IMR-90 (cell line): ENCODE measurements at regions not wholly inside any gene's neighbourhood (a gene's known extent, or its start where the extent isn't known, plus 50 kb on each side); places are given as distances from the start of the nearest gene placed in this dataset.

Experiments used
- ATAC-seq: fragments of 200-7000 bp; cut with Tn5 transposase; 2 replicates; pipeline ENCODE4 v1.9.1; 2020; ENCODE audit warnings: low read depth, mild to moderate bottlenecking, moderate library complexity
- BruUV-seq: library from RNA; stranded (reverse); fragments of 400-500 nt; replicated peaks from 2 replicates; lab custom pipeline; 2021; lab: Mats Ljungman, UMichigan
- CTCF ChIA-PET: fragments of 300-600 bp; formaldehyde crosslinking; extraction: SDS; loops from one replicate; lab custom pipeline; 2021; ENCODE audit warnings: antibody characterized with exemption; lab: Yijun Ruan, JAX
- POLR2A ChIA-PET: fragments of 300-600 bp; sonication (Branson Sonifier 250); formaldehyde crosslinking; loops from one replicate; lab custom pipeline; 2022; ENCODE audit warnings: antibody characterized with exemption; ENCODE audit not compliant: unreplicated experiment; lab: Charles Lee
- DNase-seq: peaks from one replicate; pipeline ENCODE4 v3.0.0; 2013
- H2AFZ ChIP-seq: replicated peaks from 2 replicates; pipeline ENCODE3; 2013; ENCODE audit warnings: low read length, mild to moderate bottlenecking; ENCODE audit not compliant: poor library complexity
- H2AK5ac ChIP-seq: 2 replicates; pipeline ENCODE4 v1.6.1; 2013; ENCODE audit warnings: low read depth, low read length, inconsistent platforms
- H2AK9ac ChIP-seq: replicated peaks from 2 replicates; pipeline ENCODE3; 2013; ENCODE audit warnings: mild to moderate bottlenecking, low read depth, low read length, moderate library complexity; ENCODE audit not compliant: poor library complexity
- H2BK120ac ChIP-seq: 2 replicates; pipeline ENCODE4 v1.6.1; 2013; ENCODE audit warnings: low read depth, low read length, inconsistent platforms
- H2BK15ac ChIP-seq: 3 replicates; pipeline ENCODE4 v1.6.1; 2013; ENCODE audit warnings: low read depth, low read length, inconsistent platforms
- H2BK20ac ChIP-seq: 2 replicates; pipeline ENCODE4 v1.6.1; 2013; ENCODE audit warnings: low read depth, mild to moderate bottlenecking, inconsistent platforms, low read length, moderate library complexity
- H2BK5ac ChIP-seq: 2 replicates; pipeline ENCODE4 v1.6.1; 2013; ENCODE audit warnings: mild to moderate bottlenecking, low read depth, low read length, inconsistent platforms; ENCODE audit not compliant: poor library complexity, severe bottlenecking
- H3K14ac ChIP-seq: replicated peaks from 2 replicates; pipeline ENCODE4 v1.6.1; 2013; ENCODE audit warnings: low read depth, low read length, inconsistent platforms
- H3K18ac ChIP-seq: 2 replicates; pipeline ENCODE4 v1.6.1; 2013; ENCODE audit warnings: low read depth, low read length, control low read depth
- H3K23ac ChIP-seq: 2 replicates; pipeline ENCODE4 v1.6.1; 2013; ENCODE audit warnings: low read depth, low read length, inconsistent platforms
- H3K27ac ChIP-seq: 2 replicates; pipeline ENCODE4 v1.5.1; 2013; ENCODE audit warnings: mild to moderate bottlenecking, control low read depth, low read length; ENCODE audit not compliant: insufficient read depth
- H3K27me3 ChIP-seq: 2 replicates; pipeline ENCODE4 v1.6.1; 2013; ENCODE audit warnings: low read length; ENCODE audit not compliant: control insufficient read depth, insufficient read depth
- H3K36me3 ChIP-seq: 2 replicates; pipeline ENCODE4 v1.6.1; 2013; ENCODE audit warnings: low read length, mixed read lengths; ENCODE audit not compliant: control insufficient read depth, insufficient read depth
- H3K4ac ChIP-seq: 2 replicates; pipeline ENCODE4 v1.6.1; 2013; ENCODE audit warnings: low read depth, low read length, inconsistent platforms
- H3K4me1 ChIP-seq: 2 replicates; pipeline ENCODE4 v1.6.1; 2013; ENCODE audit warnings: low read length, mixed read lengths; ENCODE audit not compliant: control insufficient read depth, insufficient read depth
- H3K4me2 ChIP-seq: 2 replicates; pipeline ENCODE4 v1.6.1; 2013; ENCODE audit warnings: low read depth, mild to moderate bottlenecking, control low read depth, low read length, moderate library complexity
- H3K4me3 ChIP-seq: 2 replicates; pipeline ENCODE4 v1.5.1; 2013; ENCODE audit warnings: low read depth, mild to moderate bottlenecking, control low read depth, low read length, moderate library complexity; ENCODE audit not compliant: insufficient read depth
- H3K56ac ChIP-seq: 2 replicates; pipeline ENCODE4 v1.6.1; 2013; ENCODE audit warnings: low read length, inconsistent platforms; ENCODE audit not compliant: insufficient read depth; ENCODE audit errors: extremely low read depth
- H3K79me1 ChIP-seq, 2 experiments: 2 replicates each; pipeline ENCODE4 v1.6.1; 2013; ENCODE audit warnings: low read length in 2 of 2, inconsistent platforms in 1 of 2, low read depth in 1 of 2
- H3K9ac ChIP-seq: 2 replicates; pipeline ENCODE4 v1.6.1; 2013; ENCODE audit warnings: low read depth, low read length, control low read depth
- H3K9me1 ChIP-seq: 2 replicates; pipeline ENCODE4 v1.6.1; 2013; ENCODE audit warnings: low read length, inconsistent platforms; ENCODE audit not compliant: insufficient read depth
- H3K9me3 ChIP-seq: 2 replicates; pipeline ENCODE4 v1.6.1; 2013; ENCODE audit warnings: low read length; ENCODE audit not compliant: control insufficient read depth, insufficient read depth
- H4K20me1 ChIP-seq: 2 replicates; pipeline ENCODE4 v1.6.1; 2013; ENCODE audit warnings: low read length, inconsistent platforms; ENCODE audit not compliant: insufficient read depth
- H4K5ac ChIP-seq: 2 replicates; pipeline ENCODE4 v1.6.1; 2013; ENCODE audit warnings: mild to moderate bottlenecking, low read depth, low read length, control low read depth
- H4K8ac ChIP-seq, 2 experiments: 2 replicates each; pipeline ENCODE4 v1.6.1; 2013; ENCODE audit warnings: low read depth in 2 of 2, low read length in 2 of 2, control low read depth in 1 of 2, inconsistent platforms in 1 of 2
- H4K91ac ChIP-seq: 2 replicates; pipeline ENCODE4 v1.6.1; 2013; ENCODE audit warnings: low read depth, low read length, inconsistent platforms; ENCODE audit not compliant: insufficient read depth
- BHLHE40 ChIP-seq: fragments of 150-350 bp; IDR thresholded peaks from 2 replicates; pipeline ENCODE4 v1.6.1; 2016; ENCODE audit warnings: mild to moderate bottlenecking, low read depth, low read length
- CEBPB ChIP-seq: IDR thresholded peaks from 2 replicates; pipeline ENCODE4 v1.6.1; 2012; ENCODE audit warnings: low read depth, low read length, improper control_type of control experiment
- CHD1 ChIP-seq: IDR thresholded peaks from 2 replicates; pipeline ENCODE4 v1.6.1; 2012; ENCODE audit warnings: low read depth, low read length, improper control_type of control experiment
- ELK1 ChIP-seq: fragments of 150-350 bp; IDR thresholded peaks from 2 replicates; pipeline ENCODE4 v1.6.1; 2016; ENCODE audit warnings: low read depth, mild to moderate bottlenecking, low read length, moderate library complexity, borderline replicate concordance
- FOS ChIP-seq: fragments of 150-350 bp; IDR thresholded peaks from 2 replicates; pipeline ENCODE4 v1.6.1; 2016; ENCODE audit warnings: low read depth, low read length
- MAFK ChIP-seq: IDR thresholded peaks from 2 replicates; pipeline ENCODE4 v1.6.1; 2012; ENCODE audit warnings: low read depth, low read length, improper control_type of control experiment
- POLR2A ChIP-seq: IDR thresholded peaks from 2 replicates; pipeline ENCODE4 v1.6.1; 2012; ENCODE audit warnings: mild to moderate bottlenecking, low read depth, low read length
- RAD21 ChIP-seq: IDR thresholded peaks from 2 replicates; pipeline ENCODE4 v1.6.1; 2012; ENCODE audit warnings: low read length, improper control_type of control experiment
- RCOR1 ChIP-seq: IDR thresholded peaks from 2 replicates; pipeline ENCODE4 v1.6.1; 2012; ENCODE audit warnings: mild to moderate bottlenecking, low read length, improper control_type of control experiment; ENCODE audit not compliant: insufficient replicate concordance
- RFX5 ChIP-seq: IDR thresholded peaks from 2 replicates; pipeline ENCODE4 v1.8.0; 2012; ENCODE audit warnings: low read depth, mild to moderate bottlenecking, low read length, moderate library complexity
- SMC3 ChIP-seq: fragments of 150-350 bp; IDR thresholded peaks from 2 replicates; pipeline ENCODE4 v1.6.1; 2016; ENCODE audit warnings: low read depth, mild to moderate bottlenecking, antibody characterized with exemption, low read length, moderate library complexity
- WGBS, 2 experiments: methylation state at CpG; one replicate each; pipeline versions ENCODE4 v1.1.5 to v1.1.7; 2013; ENCODE audit warnings: missing lambda C conversion rate in 2 of 2; ENCODE audit not compliant: insufficient read length in 1 of 2; ENCODE audit errors: extremely low coverage in 2 of 2; 5-methylcytosine and 5-hydroxymethylcytosine counted together
- dilution Hi-C: fragments of 300-500 bp; cut with HindIII; formaldehyde crosslinking; loops from one replicate; pipeline ENCODE4 v1.14.3; 2018; ENCODE audit warnings: low sequenced_read_pairs; ENCODE audit not compliant: unreplicated experiment
- in situ Hi-C: fragments of 300-500 bp; cut with MboI; formaldehyde crosslinking; loops from 3 replicates; pipeline ENCODE4 v1.14.3; 2019; ENCODE audit warnings: low sequenced_read_pairs, inconsistent platforms, mixed read lengths
- intact Hi-C: fragments of 100-400 bp; cut with micrococcal nuclease; formaldehyde crosslinking; loops from 2 replicates; pipeline ENCODE4 v1.10.0; 2022
- TF ChIP-seq, protein P1 (sequence below): conservative IDR thresholded peaks from 2 replicates; pipeline ENCODE4 v1.5.1; 2012; ENCODE audit warnings: mild to moderate bottlenecking, low read depth, low read length, improper control_type of control experiment
- TF ChIP-seq, protein P2 (sequence below): fragments of 150-350 bp; IDR thresholded peaks from 2 replicates; pipeline ENCODE4 v1.6.1; 2017; ENCODE audit warnings: mild to moderate bottlenecking, antibody characterized with exemption, low read length, low read depth

DNA sequence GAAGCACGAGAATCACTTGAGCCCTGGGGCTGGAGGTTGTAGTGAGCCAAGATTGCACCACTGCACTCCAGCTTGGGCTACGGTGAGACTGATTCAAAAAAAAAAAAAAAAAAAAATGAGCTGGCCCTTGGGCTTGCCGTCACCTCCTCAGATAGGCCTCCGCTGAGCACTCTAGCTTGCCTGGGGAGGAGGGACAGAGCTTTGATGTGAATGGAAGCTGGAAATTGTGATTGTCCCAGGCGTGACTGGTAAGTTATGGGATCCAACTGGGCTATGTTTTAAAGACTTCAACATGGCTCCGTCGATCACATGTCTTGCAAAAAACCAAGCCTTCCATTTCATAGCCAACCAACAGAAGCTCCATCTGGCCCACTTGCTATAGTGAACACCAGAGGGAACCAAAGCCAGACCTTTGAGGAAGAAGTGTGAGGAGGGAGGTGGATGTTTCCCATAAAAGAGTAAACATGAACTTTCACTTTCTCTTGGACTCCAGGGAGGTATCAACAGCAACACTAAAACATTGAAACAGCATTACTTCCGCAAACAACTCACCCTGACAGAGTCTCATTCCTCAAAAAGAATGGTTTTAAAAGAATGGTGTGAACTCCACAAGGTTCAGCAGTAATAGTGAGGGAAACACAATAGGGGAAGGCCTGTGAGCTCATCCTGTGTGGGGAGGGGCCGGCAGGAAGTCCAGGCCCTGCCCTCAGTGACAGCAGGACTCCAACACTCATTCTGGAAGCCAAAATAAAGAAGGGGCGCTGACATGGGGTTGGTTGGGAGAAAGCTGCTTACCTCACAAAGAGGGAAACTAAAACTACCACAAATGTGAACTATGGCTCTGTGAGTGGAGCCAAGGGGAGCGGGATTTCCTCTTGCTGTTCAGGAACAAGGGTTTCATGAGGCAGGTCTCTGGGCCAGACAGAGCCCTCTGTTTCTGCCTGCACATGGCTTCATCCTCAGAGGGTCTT lies 59.2 kb upstream of the IL12A start:
- BruUV-seq, result no TSS peak
- Histone ChIP-seq H4K8ac (peak overlapping the region; percentile 65 to 98), H3K23ac (peak overlapping the region; percentile 86), H2AK5ac (peak overlapping the region; percentile 89), H3K27me3 (no peaks in the 10 kb centered on the region), H3K9me1 (peaks cover 18% of the 10 kb centered on the region), H3K18ac (peak overlapping the region; percentile 93), H3K14ac (peak overlapping the region; percentile 92), H3K4me2 (peak overlapping the region; percentile 68), H2BK5ac (peak overlapping the region; percentile 98), H3K36me3 (no peaks in the 10 kb centered on the region), H2AK9ac (peak overlapping the region; percentile 87), H2BK15ac (peak overlapping the region; percentile 36), H2BK20ac (peak overlapping the region; percentile 99), H3K4me3 (no peak overlapping the region), H2BK120ac (peak overlapping the region; percentile 98), H3K4me1 (peaks cover 24% of the 10 kb centered on the region), H3K9ac (peak overlapping the region; percentile 47), H3K9me3 (peaks cover 8% of the 10 kb centered on the region), H3K27ac (peak overlapping the region; percentile 93), H4K20me1 (no peaks in the 10 kb centered on the region), H3K56ac (peak overlapping the region; percentile 82), H4K5ac (peak overlapping the region; percentile 87), H3K79me1 (no peaks in the 10 kb centered on the region), H4K91ac (peak overlapping the region; percentile 96), H2AFZ (peak overlapping the region; percentile 73), H3K4ac (peak overlapping the region; percentile 97)
- DNase-seq (peak; percentile 87), ATAC-seq (peak; percentile 41)
- ChIA-PET POLR2A (interaction anchor here (0.6 to 1.3 kb wide), 9 partner anchors 26 to 431 kb away, joined by 3 to 5 read pairs (median 3); no protein-coding TSS in a partner anchor), CTCF (interaction anchor here (0.6 to 2.9 kb wide), 14 partner anchors 8 to 486 kb away, joined by 3 to 22 read pairs (median 4); partner anchors contain the start of gene IL12A)
- in situ Hi-C loops (no loop called here), intact Hi-C loops (loop anchor here (1.0 to 5.0 kb wide), 6 partner anchors 35 to 483 kb away; no protein-coding TSS in a partner anchor), dilution Hi-C loops (no loop called here)
- no CpG with 5 or more reads among the region's 11 CpGs for WGBS, 2 experiments
- TF ChIP-seq ELK1, result no peak
- TF ChIP-seq, protein P1, sequence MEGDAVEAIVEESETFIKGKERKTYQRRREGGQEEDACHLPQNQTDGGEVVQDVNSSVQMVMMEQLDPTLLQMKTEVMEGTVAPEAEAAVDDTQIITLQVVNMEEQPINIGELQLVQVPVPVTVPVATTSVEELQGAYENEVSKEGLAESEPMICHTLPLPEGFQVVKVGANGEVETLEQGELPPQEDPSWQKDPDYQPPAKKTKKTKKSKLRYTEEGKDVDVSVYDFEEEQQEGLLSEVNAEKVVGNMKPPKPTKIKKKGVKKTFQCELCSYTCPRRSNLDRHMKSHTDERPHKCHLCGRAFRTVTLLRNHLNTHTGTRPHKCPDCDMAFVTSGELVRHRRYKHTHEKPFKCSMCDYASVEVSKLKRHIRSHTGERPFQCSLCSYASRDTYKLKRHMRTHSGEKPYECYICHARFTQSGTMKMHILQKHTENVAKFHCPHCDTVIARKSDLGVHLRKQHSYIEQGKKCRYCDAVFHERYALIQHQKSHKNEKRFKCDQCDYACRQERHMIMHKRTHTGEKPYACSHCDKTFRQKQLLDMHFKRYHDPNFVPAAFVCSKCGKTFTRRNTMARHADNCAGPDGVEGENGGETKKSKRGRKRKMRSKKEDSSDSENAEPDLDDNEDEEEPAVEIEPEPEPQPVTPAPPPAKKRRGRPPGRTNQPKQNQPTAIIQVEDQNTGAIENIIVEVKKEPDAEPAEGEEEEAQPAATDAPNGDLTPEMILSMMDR, result peak; percentile 67
- TF ChIP-seq SMC3, result peak; percentile 56; the same call in 1 of the 2 replicates
- TF ChIP-seq MAFK, result no peak
- no peak for TF ChIP-seq CEBPB
- TF ChIP-seq BHLHE40, result no peak
- no peak for TF ChIP-seq POLR2A
- TF ChIP-seq FOS, result no peak
- TF ChIP-seq RFX5, result no peak
- peak; percentile 72 for TF ChIP-seq RAD21
- TF ChIP-seq, protein P2, sequence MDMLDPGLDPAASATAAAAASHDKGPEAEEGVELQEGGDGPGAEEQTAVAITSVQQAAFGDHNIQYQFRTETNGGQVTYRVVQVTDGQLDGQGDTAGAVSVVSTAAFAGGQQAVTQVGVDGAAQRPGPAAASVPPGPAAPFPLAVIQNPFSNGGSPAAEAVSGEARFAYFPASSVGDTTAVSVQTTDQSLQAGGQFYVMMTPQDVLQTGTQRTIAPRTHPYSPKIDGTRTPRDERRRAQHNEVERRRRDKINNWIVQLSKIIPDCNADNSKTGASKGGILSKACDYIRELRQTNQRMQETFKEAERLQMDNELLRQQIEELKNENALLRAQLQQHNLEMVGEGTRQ, result peak; percentile 39; the same call in 1 of the 2 replicates
- TF ChIP-seq RCOR1, result no peak
- no peak for TF ChIP-seq CHD1
